ENCODE measurements at regions not wholly inside any gene's neighbourhood (a gene's known extent, or its start where the extent isn't known, plus 50 kb on each side); places are given as distances from the start of the nearest gene placed in this dataset.
"Not testable (repeated sequence)": the region's sequence is repeated elsewhere in the genome, so short reads cannot be mapped to it uniquely, and the experiment has no call there.

GRCh38 chr5:42309865-42310264, 113.4 kb upstream of the GHR start:
- H3K4me3 Mint-ChIP-seq: no peak overlapping the region
- DNase-seq: no peak
- H3K27me3 Mint-ChIP-seq: no peaks in the 10 kb centered on the region
- H3K27ac Mint-ChIP-seq: no peak overlapping the region
- no peaks in the 10 kb centered on the region for H3K36me3 Mint-ChIP-seq (ENCODE audit: low read depth)
- H3K4me1 Mint-ChIP-seq (ENCODE audit: low read depth): no peaks in the 10 kb centered on the region
- H3K9me3 Mint-ChIP-seq: no peaks in the 10 kb centered on the region

GRCh38 chr5:42315214-42315613, 108.0 kb upstream of the GHR start:
- H3K4me1 Mint-ChIP-seq (ENCODE audit: low read depth): no peaks in the 10 kb centered on the region

GRCh38 chr5:42317575-42317974, 105.7 kb upstream of the GHR start:
- Mint-ChIP-seq H3K36me3 (ENCODE audit: low read depth) (no peaks in the 10 kb centered on the region), H3K4me3 (no peak overlapping the region), H3K9me3 (peaks cover 16% of the 10 kb centered on the region), H3K4me1 (ENCODE audit: low read depth) (no peaks in the 10 kb centered on the region), H3K27me3 (no peaks in the 10 kb centered on the region), H3K27ac (no peak overlapping the region)
- no peak for DNase-seq

More at GRCh38 chr5:42315214-42315613, 108.0 kb upstream of the GHR start:
- Mint-ChIP-seq H3K36me3 (ENCODE audit: low read depth) (no peaks in the 10 kb centered on the region), H3K4me3 (no peak overlapping the region), H3K27ac (no peak overlapping the region), H3K27me3 (no peaks in the 10 kb centered on the region), H3K9me3 (peaks cover 13% of the 10 kb centered on the region)
- no peak for DNase-seq

GRCh38 chr5:42319546-42319945, 103.7 kb upstream of the GHR start:
- not testable (repeated sequence) for DNase-seq; H3K4me1 Mint-ChIP-seq (ENCODE audit: low read depth); H3K27me3 Mint-ChIP-seq; H3K4me3 Mint-ChIP-seq; H3K36me3 Mint-ChIP-seq (ENCODE audit: low read depth); H3K27ac Mint-ChIP-seq
- H3K9me3 Mint-ChIP-seq: peaks cover 16% of the 10 kb centered on the region

GRCh38 chr5:42321785-42322184, 101.5 kb upstream of the GHR start:
- peaks cover 16% of the 10 kb centered on the region for H3K9me3 Mint-ChIP-seq
- no peak overlapping the region for H3K4me3 Mint-ChIP-seq
- no peaks in the 10 kb centered on the region for H3K27me3 Mint-ChIP-seq
- H3K4me1 Mint-ChIP-seq (ENCODE audit: low read depth): no peaks in the 10 kb centered on the region
- no peak for DNase-seq
- H3K36me3 Mint-ChIP-seq (ENCODE audit: low read depth): no peaks in the 10 kb centered on the region
- no peak overlapping the region for H3K27ac Mint-ChIP-seq

- no peak overlapping the region for H3K27ac Mint-ChIP-seq
- no peaks in the 10 kb centered on the region for H3K36me3 Mint-ChIP-seq (ENCODE audit: low read depth)
- no peaks in the 10 kb centered on the region for H3K4me1 Mint-ChIP-seq (ENCODE audit: low read depth)
- DNase-seq: no peak
- H3K4me3 Mint-ChIP-seq: no peak overlapping the region
- peaks cover 17% of the 10 kb centered on the region for H3K9me3 Mint-ChIP-seq
- H3K27me3 Mint-ChIP-seq: no peaks in the 10 kb centered on the region
These were observed 86.1 kb upstream of the GHR start for GRCh38 chr5:42337143-42337542.

- no peak for DNase-seq
- Mint-ChIP-seq H3K36me3 (ENCODE audit: low read depth) (no peaks in the 10 kb centered on the region), H3K27me3 (no peaks in the 10 kb centered on the region), H3K4me1 (ENCODE audit: low read depth) (no peaks in the 10 kb centered on the region), H3K9me3 (peaks cover 17% of the 10 kb centered on the region), H3K27ac (no peak overlapping the region), H3K4me3 (no peak overlapping the region)
These were observed 85.6 kb upstream of the GHR start for GRCh38 chr5:42337607-42338006.

- peaks cover 17% of the 10 kb centered on the region for H3K9me3 Mint-ChIP-seq
- no peak for DNase-seq
- H3K4me1 Mint-ChIP-seq (ENCODE audit: low read depth): no peaks in the 10 kb centered on the region
- H3K36me3 Mint-ChIP-seq (ENCODE audit: low read depth): no peaks in the 10 kb centered on the region
- no peak overlapping the region for H3K4me3 Mint-ChIP-seq
- no peak overlapping the region for H3K27ac Mint-ChIP-seq
- no peaks in the 10 kb centered on the region for H3K27me3 Mint-ChIP-seq
These were observed 85.1 kb upstream of the GHR start for GRCh38 chr5:42338136-42338535.

- no peaks in the 10 kb centered on the region for H3K36me3 Mint-ChIP-seq (ENCODE audit: low read depth)
- no peak for DNase-seq
- no peak overlapping the region for H3K4me3 Mint-ChIP-seq
- no peak overlapping the region for H3K27ac Mint-ChIP-seq
- H3K27me3 Mint-ChIP-seq: no peaks in the 10 kb centered on the region
- H3K4me1 Mint-ChIP-seq (ENCODE audit: low read depth): no peaks in the 10 kb centered on the region
- peaks cover 13% of the 10 kb centered on the region for H3K9me3 Mint-ChIP-seq
These were observed 74.1 kb upstream of the GHR start for GRCh38 chr5:42349163-42349562.

- H3K9me3 Mint-ChIP-seq: peaks cover 8% of the 10 kb centered on the region
- no peak overlapping the region for H3K27ac Mint-ChIP-seq
- H3K36me3 Mint-ChIP-seq (ENCODE audit: low read depth): no peaks in the 10 kb centered on the region
- no peaks in the 10 kb centered on the region for H3K4me1 Mint-ChIP-seq (ENCODE audit: low read depth)
- no peak overlapping the region for H3K4me3 Mint-ChIP-seq
- no peak for DNase-seq
- H3K27me3 Mint-ChIP-seq: no peaks in the 10 kb centered on the region
These were observed 71.3 kb upstream of the GHR start for GRCh38 chr5:42351956-42352355.

- H3K4me3 Mint-ChIP-seq: no peak overlapping the region
- H3K4me1 Mint-ChIP-seq (ENCODE audit: low read depth): no peaks in the 10 kb centered on the region
- H3K27ac Mint-ChIP-seq: no peak overlapping the region
- no peaks in the 10 kb centered on the region for H3K36me3 Mint-ChIP-seq (ENCODE audit: low read depth)
- no peak for DNase-seq
- no peaks in the 10 kb centered on the region for H3K9me3 Mint-ChIP-seq
- H3K27me3 Mint-ChIP-seq: no peaks in the 10 kb centered on the region
These were observed 63.2 kb upstream of the GHR start for GRCh38 chr5:42360056-42360455.

GRCh38 chr5:42360616-42361314, 62.5 kb upstream of the GHR start:
- Mint-ChIP-seq H3K36me3 (ENCODE audit: low read depth) (no peaks in the 10 kb centered on the region), H3K27ac (no peak overlapping the region), H3K4me1 (ENCODE audit: low read depth) (no peaks in the 10 kb centered on the region), H3K4me3 (no peak overlapping the region), H3K27me3 (no peaks in the 10 kb centered on the region), H3K9me3 (no peaks in the 10 kb centered on the region)
- DNase-seq: no peak

GRCh38 chr5:42361315-42361688, 61.9 kb upstream of the GHR start:
- DNase-seq: no peak
- Mint-ChIP-seq H3K27me3 (no peaks in the 10 kb centered on the region), H3K36me3 (ENCODE audit: low read depth) (no peaks in the 10 kb centered on the region), H3K9me3 (no peaks in the 10 kb centered on the region), H3K27ac (no peak overlapping the region), H3K4me1 (ENCODE audit: low read depth) (no peaks in the 10 kb centered on the region), H3K4me3 (no peak overlapping the region)

- H3K36me3 Mint-ChIP-seq (ENCODE audit: low read depth): no peaks in the 10 kb centered on the region
- no peak overlapping the region for H3K27ac Mint-ChIP-seq
- no peak overlapping the region for H3K4me3 Mint-ChIP-seq
- H3K27me3 Mint-ChIP-seq: no peaks in the 10 kb centered on the region
- H3K4me1 Mint-ChIP-seq (ENCODE audit: low read depth): no peaks in the 10 kb centered on the region
- DNase-seq: no peak
- H3K9me3 Mint-ChIP-seq: no peaks in the 10 kb centered on the region
These were observed 57.2 kb upstream of the GHR start for GRCh38 chr5:42366051-42366450.
